ENCODE measurements at regions not wholly inside any gene's neighbourhood (a gene's known extent, or its start where the extent isn't known, plus 50 kb on each side); places are given as distances from the start of the nearest gene placed in this dataset.

DNA sequence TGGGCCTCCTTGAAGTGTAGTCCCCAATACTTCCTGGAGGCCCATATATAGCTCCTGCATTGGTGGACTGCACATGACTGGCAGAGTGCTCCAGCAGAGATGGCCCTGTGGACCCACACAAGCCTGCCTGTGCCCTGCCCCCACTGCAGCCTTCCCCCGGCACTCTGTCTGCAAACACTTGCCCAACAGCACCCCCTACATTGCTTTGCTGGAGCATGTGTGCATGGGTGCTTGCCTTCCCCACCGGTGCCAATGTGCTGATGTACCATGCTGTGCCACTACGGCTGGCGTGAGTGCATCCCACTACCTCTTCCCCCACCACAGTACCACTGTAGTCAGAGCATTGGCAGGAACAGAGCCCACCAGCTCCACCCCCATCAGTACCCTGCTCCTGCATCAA, 563.6 kb upstream of the CTNND2 start:
- FAIRE-seq (no peak), DNase-seq (ENCODE audit: insufficient read length, low spot score) (no peak)
- TF ChIP-seq, protein P1, sequence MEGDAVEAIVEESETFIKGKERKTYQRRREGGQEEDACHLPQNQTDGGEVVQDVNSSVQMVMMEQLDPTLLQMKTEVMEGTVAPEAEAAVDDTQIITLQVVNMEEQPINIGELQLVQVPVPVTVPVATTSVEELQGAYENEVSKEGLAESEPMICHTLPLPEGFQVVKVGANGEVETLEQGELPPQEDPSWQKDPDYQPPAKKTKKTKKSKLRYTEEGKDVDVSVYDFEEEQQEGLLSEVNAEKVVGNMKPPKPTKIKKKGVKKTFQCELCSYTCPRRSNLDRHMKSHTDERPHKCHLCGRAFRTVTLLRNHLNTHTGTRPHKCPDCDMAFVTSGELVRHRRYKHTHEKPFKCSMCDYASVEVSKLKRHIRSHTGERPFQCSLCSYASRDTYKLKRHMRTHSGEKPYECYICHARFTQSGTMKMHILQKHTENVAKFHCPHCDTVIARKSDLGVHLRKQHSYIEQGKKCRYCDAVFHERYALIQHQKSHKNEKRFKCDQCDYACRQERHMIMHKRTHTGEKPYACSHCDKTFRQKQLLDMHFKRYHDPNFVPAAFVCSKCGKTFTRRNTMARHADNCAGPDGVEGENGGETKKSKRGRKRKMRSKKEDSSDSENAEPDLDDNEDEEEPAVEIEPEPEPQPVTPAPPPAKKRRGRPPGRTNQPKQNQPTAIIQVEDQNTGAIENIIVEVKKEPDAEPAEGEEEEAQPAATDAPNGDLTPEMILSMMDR (IDR thresholded peaks at IDR 0.05; ENCODE audit: insufficient read depth, missing control alignments) = no peak

DNA sequence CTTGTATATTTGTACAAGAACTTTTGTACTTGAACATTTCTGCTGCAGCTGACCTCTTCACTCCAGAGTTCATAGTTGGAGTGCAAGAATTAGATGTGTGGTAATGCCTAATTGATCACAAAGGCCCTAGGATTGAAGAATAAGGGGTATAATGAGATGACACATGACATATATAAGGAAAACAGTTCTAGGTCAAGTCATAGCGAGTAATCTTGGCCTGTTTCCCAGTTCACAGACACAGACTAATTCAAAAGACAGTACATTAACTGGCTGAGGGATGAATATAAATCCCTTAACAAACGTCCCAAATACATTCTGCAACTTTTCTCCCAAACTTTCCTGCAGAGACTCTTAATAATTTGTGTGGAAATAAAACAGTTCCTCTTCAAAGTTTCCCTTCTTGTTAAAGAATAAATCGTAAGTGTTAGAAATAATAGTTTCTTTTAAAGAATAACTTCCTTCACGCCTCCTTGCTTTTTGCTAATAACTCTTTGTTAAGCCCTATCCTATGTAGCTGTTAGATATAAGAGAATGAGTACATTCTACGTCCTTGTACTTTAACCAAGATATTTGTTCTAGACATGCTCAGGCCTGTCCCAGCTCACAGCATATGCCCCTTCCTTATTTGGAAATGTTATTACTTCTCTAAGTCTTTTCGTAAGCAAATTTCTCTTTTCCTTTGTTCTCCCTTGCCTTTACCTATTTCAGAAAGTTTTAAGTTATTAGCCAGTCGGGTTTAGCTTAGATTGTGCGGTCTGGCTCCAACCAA, 556.4 kb upstream of the CTNND2 start:
- TF ChIP-seq, protein P1 (IDR thresholded peaks at IDR 0.05; ENCODE audit: insufficient read depth, missing control alignments) = no peak
- DNase-seq (ENCODE audit: insufficient read length, low spot score) (no peak), FAIRE-seq (no peak)

DNA sequence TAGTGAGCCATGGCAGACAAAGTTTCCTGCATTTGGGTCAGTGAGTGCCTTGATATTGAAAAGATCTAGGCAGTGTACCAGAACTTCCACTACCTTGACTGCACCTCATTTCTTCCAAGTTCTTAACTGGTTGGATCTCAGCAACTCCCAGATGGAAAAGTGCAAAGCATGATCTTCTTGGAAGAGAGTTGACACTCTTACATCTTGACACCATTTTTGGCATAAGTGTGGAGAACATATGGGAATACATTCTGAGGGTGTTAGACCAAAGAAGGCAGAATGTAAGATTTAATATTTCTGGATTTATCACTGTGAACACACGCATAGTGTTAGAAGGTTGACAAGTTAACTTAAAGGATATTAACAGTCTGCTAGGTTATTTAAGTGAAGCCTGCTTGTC, 555.1 kb upstream of the CTNND2 start:
- DNase-seq (ENCODE audit: insufficient read length, low spot score) (no peak), FAIRE-seq (no peak)
- TF ChIP-seq, protein P1 (IDR thresholded peaks at IDR 0.05; ENCODE audit: insufficient read depth, missing control alignments) = no peak

DNA sequence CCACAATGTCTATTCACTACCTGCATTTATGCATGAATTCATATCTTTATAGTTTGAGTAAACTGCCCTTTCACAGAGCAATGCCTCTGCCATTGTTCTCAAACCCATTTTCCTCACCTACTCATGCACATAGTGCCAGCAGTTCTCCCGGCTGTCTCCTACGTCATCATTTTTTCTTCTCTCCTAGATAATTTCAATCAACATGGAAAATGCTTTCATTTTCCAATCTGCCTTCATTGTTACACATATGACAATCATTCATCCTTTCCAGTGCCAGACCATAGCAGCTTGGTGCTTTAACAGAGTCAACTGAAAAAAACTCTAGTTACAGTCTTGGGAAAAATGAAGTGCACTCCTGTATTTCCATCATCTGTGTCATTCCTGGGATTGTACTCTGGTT, 514.8 kb upstream of the CTNND2 start:
- DNase-seq (ENCODE audit: insufficient read length, low spot score) (no peak), FAIRE-seq (no peak)
- TF ChIP-seq, protein P1 (IDR thresholded peaks at IDR 0.05; ENCODE audit: insufficient read depth, missing control alignments) = no peak

DNA sequence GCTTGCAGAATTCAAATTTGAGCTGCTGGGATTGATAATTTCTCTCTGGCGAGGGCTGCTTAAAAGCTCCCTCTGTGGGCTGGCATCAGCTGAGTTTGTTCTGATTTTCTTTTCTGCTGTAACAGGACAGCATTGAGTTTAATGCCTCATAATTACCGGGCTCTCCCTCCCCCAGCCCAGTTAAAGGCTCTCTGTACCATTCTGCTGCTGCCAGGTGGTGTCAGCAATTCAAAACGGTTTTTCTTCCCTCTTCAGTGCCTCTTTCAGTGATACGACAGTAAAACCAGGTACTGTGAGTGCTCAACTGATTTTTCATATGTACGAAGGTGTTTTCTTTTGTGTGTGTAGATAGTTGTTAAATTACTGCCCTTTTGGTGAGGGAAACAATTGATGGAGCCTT, 509.3 kb upstream of the CTNND2 start:
- DNase-seq (ENCODE audit: insufficient read length, low spot score) (no peak), FAIRE-seq (no peak)
- TF ChIP-seq, protein P1 (IDR thresholded peaks at IDR 0.05; ENCODE audit: insufficient read depth, missing control alignments) = no peak

DNA sequence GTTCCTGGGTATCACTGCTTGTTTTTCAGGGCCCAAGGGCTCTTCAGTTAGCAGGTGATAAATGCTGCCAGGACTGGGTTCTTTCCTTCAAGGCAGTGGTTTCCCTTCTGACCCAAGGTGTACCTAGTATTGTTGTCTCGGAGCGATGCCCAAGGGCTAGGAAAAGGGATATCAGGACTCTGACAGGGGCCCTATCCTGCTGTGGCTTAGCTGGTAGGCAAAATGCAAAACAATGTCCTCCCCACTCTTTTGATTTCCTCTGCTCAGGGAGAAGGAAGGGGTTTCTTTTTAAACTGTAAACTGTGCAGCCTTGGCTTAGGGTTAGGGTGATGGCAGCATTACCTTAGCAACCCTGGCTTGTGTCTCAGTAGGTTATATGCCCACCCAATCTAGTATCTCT, 508.8 kb upstream of the CTNND2 start:
- DNase-seq (ENCODE audit: insufficient read length, low spot score) (no peak), FAIRE-seq (no peak)
- TF ChIP-seq, protein P1 (IDR thresholded peaks at IDR 0.05; ENCODE audit: insufficient read depth, missing control alignments) = no peak

DNA sequence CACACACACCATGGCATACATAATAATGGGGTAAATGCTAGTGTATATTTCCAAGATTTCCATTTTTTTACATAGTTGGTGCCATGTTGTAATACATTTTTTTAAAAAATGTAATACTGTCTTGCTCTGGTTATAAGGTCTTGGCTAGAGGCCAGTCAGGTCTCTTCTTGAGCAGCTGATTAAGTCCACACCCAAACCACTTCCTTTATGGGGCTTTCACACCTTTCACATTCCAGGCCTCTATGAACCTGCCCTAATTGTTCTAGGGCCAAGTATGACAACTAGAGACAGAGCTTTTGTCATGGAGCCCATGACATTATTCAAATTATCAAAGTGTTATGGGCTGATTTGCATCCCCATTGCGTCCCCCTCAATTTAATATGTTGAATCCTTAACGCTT, 495.6 kb upstream of the CTNND2 start:
- DNase-seq (ENCODE audit: insufficient read length, low spot score) (no peak), FAIRE-seq (no peak)
- TF ChIP-seq, protein P1 (IDR thresholded peaks at IDR 0.05; ENCODE audit: insufficient read depth, missing control alignments) = no peak
